ENCODE measurements at regions not wholly inside any gene's neighbourhood (a gene's known extent, or its start where the extent isn't known, plus 50 kb on each side); places are given as distances from the start of the nearest gene placed in this dataset.

- DNase-seq (ENCODE audit: low spot score), result no peak
Observed at GRCh38 chr7:113968713-113969112, 49.9 kb upstream of the PPP1R3A start.
